GM12878 (cell line): ENCODE measurements at regions not wholly inside any gene's neighbourhood (a gene's known extent, or its start where the extent isn't known, plus 50 kb on each side); places are given as distances from the start of the nearest gene placed in this dataset.

Experiments
- FOS ChIP-seq: IDR thresholded peaks from 3 replicates; pipeline ENCODE4 v1.6.1; 2011; ENCODE audit warnings: borderline replicate concordance; ENCODE audit not compliant: insufficient read length; ENCODE audit errors: extremely low read depth
- NR2F1 ChIP-seq: fragments of 450-650 bp; conservative IDR thresholded peaks from 2 replicates; pipeline ENCODE4 v1.6.1; 2017; ENCODE audit warnings: mild to moderate bottlenecking
- STAT3 ChIP-seq: IDR thresholded peaks from 2 replicates; pipeline ENCODE4 v1.6.1; 2011; ENCODE audit warnings: low read depth, low read length, improper control_type of control experiment
- TBL1XR1 ChIP-seq: IDR thresholded peaks from 2 replicates; pipeline ENCODE4 v1.6.1; 2012; ENCODE audit warnings: low read depth, low read length, improper control_type of control experiment
- TF ChIP-seq, protein P1 (sequence below): fragments of 450-650 bp; IDR thresholded peaks from 2 replicates; pipeline ENCODE4 v1.6.1; 2016; ENCODE audit warnings: mild to moderate bottlenecking
- TF ChIP-seq, protein P2 (sequence below): fragments of 450-650 bp; IDR thresholded peaks from 2 replicates; pipeline ENCODE4 v1.6.1; 2017; ENCODE audit warnings: mild to moderate bottlenecking, moderate library complexity
- TF ChIP-seq, protein P3 (sequence below): fragments of 450-650 bp; formaldehyde crosslinking; IDR thresholded peaks from 2 replicates; pipeline ENCODE4 v1.5.0; 2022; ENCODE audit warnings: mild to moderate bottlenecking, missing genetic modification characterization
- TF ChIP-seq, protein P4 (sequence below): fragments of 450-650 bp; IDR thresholded peaks from 2 replicates; pipeline ENCODE4 v1.6.1; 2017; ENCODE audit warnings: antibody characterized with exemption, mild to moderate bottlenecking, moderate library complexity

DNA sequence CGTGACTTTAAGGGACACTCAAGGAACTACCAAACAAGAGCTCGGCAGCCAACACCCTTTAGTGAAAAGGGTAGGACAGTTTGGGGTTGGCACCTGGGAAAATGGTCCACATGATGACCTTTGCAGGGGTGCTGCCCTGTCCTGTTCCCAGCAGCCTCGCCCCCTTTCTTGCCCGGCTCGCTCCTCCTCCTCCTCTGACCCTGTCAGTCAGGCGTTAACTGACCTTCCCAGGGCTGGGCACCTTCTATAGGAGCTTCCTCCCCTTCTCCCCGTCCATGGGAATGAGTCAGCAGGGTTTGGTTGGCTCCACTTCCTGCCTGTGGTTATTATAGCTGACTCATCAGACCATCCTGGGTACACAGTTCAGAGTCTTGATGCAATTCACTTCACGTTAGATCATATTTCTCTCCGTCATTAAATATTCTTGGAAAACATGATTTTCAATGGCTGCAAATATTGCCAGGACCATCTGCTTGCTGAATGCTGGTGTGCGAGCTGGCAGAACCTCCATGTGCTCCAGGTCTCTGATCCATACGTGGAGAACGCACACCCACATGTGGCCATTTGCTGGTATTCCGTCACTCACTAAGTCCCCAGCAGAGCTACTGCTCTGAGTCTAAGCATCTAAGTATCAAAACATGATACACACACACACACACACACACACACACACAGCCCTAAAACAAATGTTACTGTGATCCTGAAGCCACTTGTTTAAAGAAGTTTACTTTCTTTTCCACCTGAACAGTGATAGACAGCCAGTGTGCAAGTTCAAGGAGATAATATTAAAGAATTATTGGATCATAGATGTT, 185.0 kb downstream of the ANAPC1 start (continued):
- TF ChIP-seq, protein P1, sequence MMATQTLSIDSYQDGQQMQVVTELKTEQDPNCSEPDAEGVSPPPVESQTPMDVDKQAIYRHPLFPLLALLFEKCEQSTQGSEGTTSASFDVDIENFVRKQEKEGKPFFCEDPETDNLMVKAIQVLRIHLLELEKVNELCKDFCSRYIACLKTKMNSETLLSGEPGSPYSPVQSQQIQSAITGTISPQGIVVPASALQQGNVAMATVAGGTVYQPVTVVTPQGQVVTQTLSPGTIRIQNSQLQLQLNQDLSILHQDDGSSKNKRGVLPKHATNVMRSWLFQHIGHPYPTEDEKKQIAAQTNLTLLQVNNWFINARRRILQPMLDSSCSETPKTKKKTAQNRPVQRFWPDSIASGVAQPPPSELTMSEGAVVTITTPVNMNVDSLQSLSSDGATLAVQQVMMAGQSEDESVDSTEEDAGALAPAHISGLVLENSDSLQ = no peak
- TF ChIP-seq TBL1XR1 = no peak
- TF ChIP-seq, protein P2, sequence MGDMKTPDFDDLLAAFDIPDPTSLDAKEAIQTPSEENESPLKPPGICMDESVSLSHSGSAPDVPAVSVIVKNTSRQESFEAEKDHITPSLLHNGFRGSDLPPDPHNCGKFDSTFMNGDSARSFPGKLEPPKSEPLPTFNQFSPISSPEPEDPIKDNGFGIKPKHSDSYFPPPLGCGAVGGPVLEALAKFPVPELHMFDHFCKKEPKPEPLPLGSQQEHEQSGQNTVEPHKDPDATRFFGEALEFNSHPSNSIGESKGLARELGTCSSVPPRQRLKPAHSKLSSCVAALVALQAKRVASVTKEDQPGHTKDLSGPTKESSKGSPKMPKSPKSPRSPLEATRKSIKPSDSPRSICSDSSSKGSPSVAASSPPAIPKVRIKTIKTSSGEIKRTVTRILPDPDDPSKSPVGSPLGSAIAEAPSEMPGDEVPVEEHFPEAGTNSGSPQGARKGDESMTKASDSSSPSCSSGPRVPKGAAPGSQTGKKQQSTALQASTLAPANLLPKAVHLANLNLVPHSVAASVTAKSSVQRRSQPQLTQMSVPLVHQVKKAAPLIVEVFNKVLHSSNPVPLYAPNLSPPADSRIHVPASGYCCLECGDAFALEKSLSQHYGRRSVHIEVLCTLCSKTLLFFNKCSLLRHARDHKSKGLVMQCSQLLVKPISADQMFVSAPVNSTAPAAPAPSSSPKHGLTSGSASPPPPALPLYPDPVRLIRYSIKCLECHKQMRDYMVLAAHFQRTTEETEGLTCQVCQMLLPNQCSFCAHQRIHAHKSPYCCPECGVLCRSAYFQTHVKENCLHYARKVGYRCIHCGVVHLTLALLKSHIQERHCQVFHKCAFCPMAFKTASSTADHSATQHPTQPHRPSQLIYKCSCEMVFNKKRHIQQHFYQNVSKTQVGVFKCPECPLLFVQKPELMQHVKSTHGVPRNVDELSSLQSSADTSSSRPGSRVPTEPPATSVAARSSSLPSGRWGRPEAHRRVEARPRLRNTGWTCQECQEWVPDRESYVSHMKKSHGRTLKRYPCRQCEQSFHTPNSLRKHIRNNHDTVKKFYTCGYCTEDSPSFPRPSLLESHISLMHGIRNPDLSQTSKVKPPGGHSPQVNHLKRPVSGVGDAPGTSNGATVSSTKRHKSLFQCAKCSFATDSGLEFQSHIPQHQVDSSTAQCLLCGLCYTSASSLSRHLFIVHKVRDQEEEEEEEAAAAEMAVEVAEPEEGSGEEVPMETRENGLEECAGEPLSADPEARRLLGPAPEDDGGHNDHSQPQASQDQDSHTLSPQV = no peak
- TF ChIP-seq, protein P3, sequence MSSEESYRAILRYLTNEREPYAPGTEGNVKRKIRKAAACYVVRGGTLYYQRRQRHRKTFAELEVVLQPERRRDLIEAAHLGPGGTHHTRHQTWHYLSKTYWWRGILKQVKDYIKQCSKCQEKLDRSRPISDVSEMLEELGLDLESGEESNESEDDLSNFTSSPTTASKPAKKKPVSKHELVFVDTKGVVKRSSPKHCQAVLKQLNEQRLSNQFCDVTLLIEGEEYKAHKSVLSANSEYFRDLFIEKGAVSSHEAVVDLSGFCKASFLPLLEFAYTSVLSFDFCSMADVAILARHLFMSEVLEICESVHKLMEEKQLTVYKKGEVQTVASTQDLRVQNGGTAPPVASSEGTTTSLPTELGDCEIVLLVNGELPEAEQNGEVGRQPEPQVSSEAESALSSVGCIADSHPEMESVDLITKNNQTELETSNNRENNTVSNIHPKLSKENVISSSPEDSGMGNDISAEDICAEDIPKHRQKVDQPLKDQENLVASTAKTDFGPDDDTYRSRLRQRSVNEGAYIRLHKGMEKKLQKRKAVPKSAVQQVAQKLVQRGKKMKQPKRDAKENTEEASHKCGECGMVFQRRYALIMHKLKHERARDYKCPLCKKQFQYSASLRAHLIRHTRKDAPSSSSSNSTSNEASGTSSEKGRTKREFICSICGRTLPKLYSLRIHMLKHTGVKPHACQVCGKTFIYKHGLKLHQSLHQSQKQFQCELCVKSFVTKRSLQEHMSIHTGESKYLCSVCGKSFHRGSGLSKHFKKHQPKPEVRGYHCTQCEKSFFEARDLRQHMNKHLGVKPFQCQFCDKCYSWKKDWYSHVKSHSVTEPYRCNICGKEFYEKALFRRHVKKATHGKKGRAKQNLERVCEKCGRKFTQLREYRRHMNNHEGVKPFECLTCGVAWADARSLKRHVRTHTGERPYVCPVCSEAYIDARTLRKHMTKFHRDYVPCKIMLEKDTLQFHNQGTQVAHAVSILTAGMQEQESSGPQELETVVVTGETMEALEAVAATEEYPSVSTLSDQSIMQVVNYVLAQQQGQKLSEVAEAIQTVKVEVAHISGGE (CRISPR knock-in tag) = no peak
- TF ChIP-seq NR2F1 = peak; percentile 51; the same call in 1 of the 2 replicates
- TF ChIP-seq STAT3 = no peak
- TF ChIP-seq, protein P4, sequence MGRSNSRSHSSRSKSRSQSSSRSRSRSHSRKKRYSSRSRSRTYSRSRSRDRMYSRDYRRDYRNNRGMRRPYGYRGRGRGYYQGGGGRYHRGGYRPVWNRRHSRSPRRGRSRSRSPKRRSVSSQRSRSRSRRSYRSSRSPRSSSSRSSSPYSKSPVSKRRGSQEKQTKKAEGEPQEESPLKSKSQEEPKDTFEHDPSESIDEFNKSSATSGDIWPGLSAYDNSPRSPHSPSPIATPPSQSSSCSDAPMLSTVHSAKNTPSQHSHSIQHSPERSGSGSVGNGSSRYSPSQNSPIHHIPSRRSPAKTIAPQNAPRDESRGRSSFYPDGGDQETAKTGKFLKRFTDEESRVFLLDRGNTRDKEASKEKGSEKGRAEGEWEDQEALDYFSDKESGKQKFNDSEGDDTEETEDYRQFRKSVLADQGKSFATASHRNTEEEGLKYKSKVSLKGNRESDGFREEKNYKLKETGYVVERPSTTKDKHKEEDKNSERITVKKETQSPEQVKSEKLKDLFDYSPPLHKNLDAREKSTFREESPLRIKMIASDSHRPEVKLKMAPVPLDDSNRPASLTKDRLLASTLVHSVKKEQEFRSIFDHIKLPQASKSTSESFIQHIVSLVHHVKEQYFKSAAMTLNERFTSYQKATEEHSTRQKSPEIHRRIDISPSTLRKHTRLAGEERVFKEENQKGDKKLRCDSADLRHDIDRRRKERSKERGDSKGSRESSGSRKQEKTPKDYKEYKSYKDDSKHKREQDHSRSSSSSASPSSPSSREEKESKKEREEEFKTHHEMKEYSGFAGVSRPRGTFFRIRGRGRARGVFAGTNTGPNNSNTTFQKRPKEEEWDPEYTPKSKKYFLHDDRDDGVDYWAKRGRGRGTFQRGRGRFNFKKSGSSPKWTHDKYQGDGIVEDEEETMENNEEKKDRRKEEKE = no peak
- no peak for TF ChIP-seq FOS
